ENCODE measurements at regions not wholly inside any gene's neighbourhood (a gene's known extent, or its start where the extent isn't known, plus 50 kb on each side); places are given as distances from the start of the nearest gene placed in this dataset.

DNA sequence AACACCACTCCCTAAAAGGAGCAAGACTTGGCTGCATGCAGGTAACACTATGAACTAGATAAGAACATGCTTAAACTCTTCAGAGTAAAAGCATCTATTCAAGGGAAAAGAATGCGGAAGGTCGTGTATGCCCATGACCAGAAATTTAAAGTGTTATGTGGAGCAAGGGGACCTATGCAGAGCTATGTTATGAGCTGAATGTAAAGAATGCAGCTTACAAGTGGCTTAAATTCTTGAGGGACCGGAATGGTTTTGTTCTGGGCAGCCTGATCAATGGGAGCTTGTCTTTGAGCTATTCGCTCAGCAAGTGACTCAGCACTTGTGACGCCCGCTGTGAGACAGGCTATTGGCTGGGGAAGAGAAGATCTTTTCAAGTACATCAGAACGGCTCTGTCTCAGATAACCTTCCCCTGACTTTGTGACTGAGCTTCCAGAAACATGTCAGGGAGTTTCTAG lies 367.5 kb upstream of the THBS1 start:
- TF ChIP-seq CTCF (IDR thresholded peaks at IDR 0.05; ENCODE audit: extremely low read depth in 1 of 2, insufficient read depth in 1 of 2, low read depth in 1 of 2, low read length in 2 of 2), result no peak
- no peak for TF ChIP-seq EZH2 (IDR thresholded peaks at IDR 0.05; ENCODE audit: borderline replicate concordance, low read depth, low read length, severe bottlenecking)
- no peak for TF ChIP-seq POLR2A (IDR thresholded peaks at IDR 0.05; ENCODE audit: low read depth, low read length)
- TF ChIP-seq MAX (IDR thresholded peaks at IDR 0.05; ENCODE audit: insufficient read depth, insufficient read length), result no peak

All from endothelial cell of umbilical vein (primary cell).